B cell (primary cell): ENCODE measurements at regions not wholly inside any gene's neighbourhood (a gene's known extent, or its start where the extent isn't known, plus 50 kb on each side); places are given as distances from the start of the nearest gene placed in this dataset.

ENCODE experiments used
- ATAC-seq: fragments of 200-7000 bp; cut with Tn5 transposase; one replicate; pipeline ENCODE4 v1.10.0; 2021; ENCODE audit warnings: low read depth, mild to moderate bottlenecking, moderate number of reproducible peaks, moderate library complexity
- CTCF ChIA-PET: fragments of 350-600 bp; sonication (Branson Sonifier 250); formaldehyde crosslinking; loops from one replicate; lab custom pipeline; 2021; ENCODE audit warnings: antibody characterized with exemption, inconsistent platforms; lab: Charles Lee
- POLR2A ChIA-PET: fragments of 350-600 bp; sonication (Branson Sonifier 250); formaldehyde crosslinking; loops from one replicate; lab custom pipeline; 2021; ENCODE audit warnings: antibody characterized with exemption; lab: Charles Lee
- DNase-seq: peaks from one replicate; pipeline ENCODE4 v3.0.0; 2013
- H2AFZ ChIP-seq: 2 replicates; pipeline ENCODE4 v1.6.1; 2012; ENCODE audit warnings: mild to moderate bottlenecking, low read depth, low read length; ENCODE audit not compliant: insufficient read depth, poor library complexity, severe bottlenecking
- H3K27ac ChIP-seq, 2 donors: 1 replicate in 1 of 2; 2 replicates in 1 of 2; pipeline ENCODE4 v1.5.1; 2012 to 2013; ENCODE audit warnings: low read length in 2 of 2, mild to moderate bottlenecking in 2 of 2, moderate library complexity in 1 of 2
- H3K27me3 ChIP-seq, 4 experiments: fragments of 200-600 bp in 1 of 4; sonication (generic) in 1 of 4; replicated peaks in 1 of 4; 1 replicate in 2 of 4; 2 replicates in 2 of 4; pipeline versions ENCODE4 v1.6.1 to v1.7.0; 2013 to 2016; ENCODE audit warnings: low read length in 3 of 4, mild to moderate bottlenecking in 2 of 4, mixed read lengths in 1 of 4, moderate library complexity in 1 of 4; ENCODE audit not compliant: insufficient read depth in 4 of 4, control insufficient read depth in 3 of 4; ENCODE audit errors: control extremely low read depth in 1 of 4
- H3K36me3 ChIP-seq, 2 experiments: replicated peaks in 1 of 2; 1 replicate in 1 of 2; 2 replicates in 1 of 2; pipeline versions ENCODE4 v1.6.1 to v1.7.1; 2013; ENCODE audit warnings: low read length in 1 of 2; ENCODE audit not compliant: insufficient read depth in 2 of 2, control insufficient read depth in 1 of 2; ENCODE audit errors: control extremely low read depth in 1 of 2, extremely low read depth in 1 of 2
- H3K4me1 ChIP-seq, 2 donors: fragments of 200-600 bp in 1 of 2; sonication (generic) in 1 of 2; 1 replicate in 1 of 2; 2 replicates in 1 of 2; pipeline versions ENCODE4 v1.5.1 to v1.6.1; 2013 to 2017; ENCODE audit warnings: low read length in 2 of 2; ENCODE audit not compliant: control insufficient read depth in 2 of 2, insufficient read depth in 2 of 2
- H3K4me2 ChIP-seq: replicated peaks from 2 replicates; pipeline ENCODE3; 2012; ENCODE audit warnings: mild to moderate bottlenecking, low read depth, low read length; ENCODE audit not compliant: poor library complexity, severe bottlenecking
- H3K4me3 ChIP-seq, 5 experiments: fragments of 200-600 bp in 1 of 5; sonication (generic) in 1 of 5; 1 replicate in 3 of 5; 2 replicates in 2 of 5; pipeline versions ENCODE4 v1.5.1 to v1.7.0; 2011 to 2016; ENCODE audit warnings: low read length in 4 of 5, mild to moderate bottlenecking in 4 of 5, low read depth in 2 of 5, control low read depth in 1 of 5, moderate library complexity in 1 of 5; ENCODE audit not compliant: insufficient read depth in 1 of 5; ENCODE audit errors: control extremely low read depth in 1 of 5, extremely low read depth in 1 of 5
- H3K79me2 ChIP-seq: fragments of 200-600 bp; sonication (generic); one replicate; pipeline ENCODE4 v1.6.0; 2016; ENCODE audit warnings: low read length; ENCODE audit not compliant: control insufficient read depth, insufficient read depth
- H3K9ac ChIP-seq: fragments of 200-600 bp; sonication (generic); 2 replicates; pipeline ENCODE4 v1.6.1; 2017; ENCODE audit warnings: mild to moderate bottlenecking, low read length, moderate library complexity
- H3K9me3 ChIP-seq, 3 donors: one replicate each; pipeline versions ENCODE4 v1.6.1 to v1.7.1; 2013; ENCODE audit warnings: low read length in 2 of 3; ENCODE audit not compliant: control insufficient read depth in 2 of 3, insufficient read depth in 1 of 3; ENCODE audit errors: control extremely low read depth in 1 of 3
- H4K20me1 ChIP-seq: 2 replicates; pipeline ENCODE4 v1.6.0; 2012; ENCODE audit warnings: mild to moderate bottlenecking, low read length; ENCODE audit not compliant: insufficient read depth, control insufficient read depth, poor library complexity, severe bottlenecking
- H3K27ac Mint-ChIP-seq: one replicate; pipeline ENCODE4 v1.8.0; 2021; ENCODE audit warnings: mixed read lengths
- H3K27me3 Mint-ChIP-seq: one replicate; pipeline ENCODE4 v1.8.0; 2021; ENCODE audit warnings: mixed read lengths
- H3K4me1 Mint-ChIP-seq: one replicate; pipeline ENCODE4 v1.8.0; 2021; ENCODE audit warnings: mixed read lengths
- H3K4me3 Mint-ChIP-seq: one replicate; pipeline ENCODE4 v1.8.0; 2021; ENCODE audit warnings: mixed read lengths
- H3K9me3 Mint-ChIP-seq: one replicate; pipeline ENCODE4 v1.8.0; 2022; ENCODE audit warnings: mixed read lengths; ENCODE audit not compliant: insufficient read depth
- CTCF ChIP-seq: fragments of 200-600 bp; IDR thresholded peaks from one replicate; pipeline ENCODE4 v1.8.0; 2022; ENCODE audit warnings: antibody characterized with exemption, mild to moderate bottlenecking
- EZH2 ChIP-seq: IDR thresholded peaks from 2 replicates; pipeline ENCODE4 v1.6.1; 2012; ENCODE audit warnings: borderline replicate concordance, low read depth, mild to moderate bottlenecking, moderate library complexity, low read length; ENCODE audit not compliant: insufficient read depth, poor library complexity, severe bottlenecking
- WGBS: methylation state at CpG from one replicate; pipeline ENCODE4 v1.1.5; 2013; ENCODE audit warnings: missing lambda C conversion rate; ENCODE audit not compliant: insufficient coverage; 5-methylcytosine and 5-hydroxymethylcytosine counted together
- intact Hi-C: fragments of 100-400 bp; cut with micrococcal nuclease; formaldehyde crosslinking; loops from one replicate; pipeline ENCODE4 v1.10.0; 2022

DNA sequence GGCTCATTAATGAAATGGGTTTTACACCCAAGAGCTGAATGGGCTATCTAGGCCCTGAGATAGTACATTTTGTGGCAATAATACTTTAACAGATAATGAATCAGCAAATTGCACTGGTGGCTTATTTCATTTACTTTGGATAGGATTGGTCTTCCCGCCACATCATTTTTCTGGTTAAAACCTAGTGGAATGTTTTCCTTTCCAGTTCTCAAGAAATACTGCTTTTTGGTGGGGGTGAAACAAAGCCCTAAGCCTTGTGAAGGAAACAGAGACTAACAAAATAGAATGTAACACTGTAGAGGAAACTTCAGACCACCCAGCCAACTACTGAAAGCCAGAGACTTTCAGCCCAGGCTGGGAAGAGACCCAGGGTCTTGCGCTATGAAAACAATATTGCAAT, 172.2 kb downstream of the HHIPL2 start:
- Histone ChIP-seq H3K4me1 (no peaks in the 10 kb centered on the region), H4K20me1 (no peaks in the 10 kb centered on the region), H2AFZ (no peak overlapping the region), H3K27me3 (peaks cover 0 to 2% (median 0%) of the 10 kb centered on the region in 4 experiments), H3K27ac (no peak overlapping the region), H3K79me2 (no peaks in the 10 kb centered on the region), H3K9me3 (peaks cover 0 to 4% (median 0%) of the 10 kb centered on the region in 3 donors), H3K4me3 (no peak overlapping the region), H3K9ac (no peak overlapping the region), H3K4me2 (no peak overlapping the region), H3K36me3 (no peaks in the 10 kb centered on the region)
- DNase-seq (no peak), ATAC-seq (no peak)
- Mint-ChIP-seq H3K27ac (no peak overlapping the region), H3K9me3 (peaks cover 9% of the 10 kb centered on the region), H3K27me3 (peaks cover 34% of the 10 kb centered on the region), H3K4me3 (no peak overlapping the region), H3K4me1 (no peaks in the 10 kb centered on the region)
- CTCF ChIA-PET: no interaction called here
- intact Hi-C loops: no loop called here
- 100% methylated on average over 1 of the region's 2 CpGs for WGBS
- TF ChIP-seq CTCF (no peak), EZH2 (no peak)
- POLR2A ChIA-PET: no interaction called here

DNA sequence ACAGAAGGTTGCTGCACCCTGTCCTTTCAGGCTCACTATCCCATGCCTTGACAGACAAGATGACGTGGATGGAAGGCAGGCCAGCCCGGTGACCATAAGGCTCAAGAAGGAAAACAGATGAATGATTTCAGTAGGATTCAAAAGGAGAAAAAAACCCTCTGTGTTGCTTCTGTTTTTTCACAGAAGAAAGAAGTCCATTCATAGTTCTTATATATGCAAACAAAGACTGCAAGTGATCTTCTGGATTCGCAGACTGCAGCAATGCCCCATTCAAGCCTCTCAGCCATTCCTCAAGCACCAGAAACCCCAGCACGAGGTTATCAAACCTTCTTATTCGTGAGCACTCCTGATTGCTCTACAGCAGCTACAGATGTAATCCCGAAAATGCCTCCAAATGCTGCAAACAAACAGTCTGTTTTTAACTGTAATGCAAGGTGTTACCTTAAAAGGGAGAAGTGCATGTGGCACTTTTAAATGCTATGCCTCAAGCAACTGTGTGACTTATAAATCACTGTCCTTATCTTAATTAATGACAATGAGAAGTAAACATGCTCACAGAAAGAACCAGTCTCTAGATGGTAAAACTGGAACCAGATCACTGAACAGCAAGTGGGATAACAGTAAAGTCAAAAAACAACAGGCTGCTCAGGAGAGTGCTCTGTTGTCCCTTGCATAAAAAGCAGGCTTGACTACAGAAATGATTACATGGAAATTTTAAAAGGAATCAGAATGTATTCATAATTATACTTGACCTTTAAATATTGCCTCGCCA, 173.9 kb downstream of the HHIPL2 start:
- no peaks in the 10 kb centered on the region for H3K4me1 Mint-ChIP-seq
- H3K27me3 Mint-ChIP-seq: peaks cover 26% of the 10 kb centered on the region
- H3K9ac ChIP-seq: no peak overlapping the region
- 79% methylated on average over 3 of the region's 7 CpGs for WGBS
- H4K20me1 ChIP-seq: no peaks in the 10 kb centered on the region
- ATAC-seq (no peak), DNase-seq (no peak)
- ChIA-PET POLR2A (no interaction called here), CTCF (no interaction called here)
- H3K36me3 ChIP-seq: no peaks in the 10 kb centered on the region
- TF ChIP-seq CTCF: no peak
- no peak for TF ChIP-seq EZH2
- intact Hi-C loops: no loop called here
- no peaks in the 10 kb centered on the region for H3K9me3 ChIP-seq
- H3K27me3 ChIP-seq: peaks cover 0 to under 1% (median 0%) of the 10 kb centered on the region in 4 experiments
- H3K9me3 Mint-ChIP-seq: no peaks in the 10 kb centered on the region
- H3K27ac Mint-ChIP-seq: no peak overlapping the region
- H3K4me3 ChIP-seq: no peak overlapping the region
- H3K4me1 ChIP-seq: no peaks in the 10 kb centered on the region
- no peaks in the 10 kb centered on the region for H3K79me2 ChIP-seq
- H3K27ac ChIP-seq: no peak overlapping the region
- H3K4me2 ChIP-seq: no peak overlapping the region
- no peak overlapping the region for H2AFZ ChIP-seq
- H3K4me3 Mint-ChIP-seq: no peak overlapping the region
